K562 (cell line): ENCODE measurements at regions not wholly inside any gene's neighbourhood (a gene's known extent, or its start where the extent isn't known, plus 50 kb on each side); places are given as distances from the start of the nearest gene placed in this dataset.

Source experiments
- ATAC-seq: fragments of 200-7000 bp; cut with Tn5 transposase; 3 replicates; pipeline ENCODE4 v1.9.1; 2020; ENCODE audit warnings: moderate library complexity
- BruUV-seq: library from RNA; stranded (reverse); fragments of 400-500 nt; replicated peaks from 2 replicates; lab custom pipeline; 2021; lab: Mats Ljungman, UMichigan
- CTCF ChIA-PET: fragments of 300-600 bp; formaldehyde crosslinking; extraction: SDS; loops from one replicate; lab custom pipeline; 2021; ENCODE audit warnings: low intra/inter-chr PET ratio; lab: Yijun Ruan, JAX
- POLR2A ChIA-PET: fragments of 300-600, 350-650 bp; sonication (Branson Sonifier 250); formaldehyde crosslinking; extraction: SDS; loops from one replicate; lab custom pipeline; 2021; ENCODE audit warnings: antibody characterized with exemption, inconsistent platforms; lab: Yijun Ruan, JAX
- DNase-seq, 4 experiments: peaks; one replicate each; pipeline versions ENCODE4 v3.0.0 to v3.0.0-alpha.2; 2011 to 2018; ENCODE audit warnings: low spot score in 3 of 4, mixed read lengths in 3 of 4; ENCODE audit errors: extremely low read depth in 1 of 4
- FAIRE-seq: peaks from 2 replicates; lab custom pipeline; 2011; peaks lifted over from hg19 to GRCh38; lab: Jason Lieb, UNC
- H2AFZ ChIP-seq: 2 replicates; pipeline ENCODE4 v1.6.0; 2011; ENCODE audit warnings: low read depth, low read length, control low read depth, inconsistent platforms
- H3K27ac ChIP-seq: fragments of 200-600 bp; 3 replicates; pipeline ENCODE4 v1.8.0; 2011; ENCODE audit warnings: low read depth, mild to moderate bottlenecking, control low read depth, inconsistent platforms, low read length, moderate library complexity, mixed read lengths; ENCODE audit errors: extremely low read depth
- H3K27me3 ChIP-seq, 2 experiments: fragments of 300-600 bp in 1 of 2; 2 replicates in 1 of 2; 3 replicates in 1 of 2; pipeline versions ENCODE4 v1.6.0 to v1.8.0; 2011; ENCODE audit warnings: inconsistent platforms in 2 of 2, low read length in 2 of 2, mild to moderate bottlenecking in 1 of 2, mixed read lengths in 1 of 2, moderate library complexity in 1 of 2; ENCODE audit not compliant: control insufficient read depth in 2 of 2, insufficient read depth in 2 of 2
- H3K36me3 ChIP-seq: fragments of 300-600 bp; 3 replicates; pipeline ENCODE4 v1.8.0; 2011; ENCODE audit warnings: mild to moderate bottlenecking, low read length, inconsistent platforms; ENCODE audit not compliant: control insufficient read depth, insufficient read depth
- H3K4me1 ChIP-seq, 2 experiments: fragments of 200-600 bp in 1 of 2; replicated peaks in 1 of 2; 2 replicates in 1 of 2; 3 replicates in 1 of 2; pipeline versions ENCODE4 v1.5.1 to v1.8.0; 2011; ENCODE audit warnings: inconsistent platforms in 2 of 2, low read length in 2 of 2, mild to moderate bottlenecking in 1 of 2, mixed read lengths in 1 of 2, moderate library complexity in 1 of 2; ENCODE audit not compliant: control insufficient read depth in 2 of 2, insufficient read depth in 2 of 2
- H3K4me2 ChIP-seq: 2 replicates; pipeline ENCODE4 v1.6.1; 2011; ENCODE audit warnings: low read length, control low read depth, inconsistent platforms, mixed read lengths; ENCODE audit not compliant: insufficient read depth
- H3K4me3 ChIP-seq: fragments of 200-600 bp; sonication (generic), shearing (Covaris generic); 2 replicates; pipeline ENCODE4 v1.5.1; 2016; ENCODE audit warnings: control low read depth, inconsistent platforms
- H3K79me2 ChIP-seq: fragments of 200-600 bp; 3 replicates; pipeline ENCODE4 v1.8.0; 2011; ENCODE audit warnings: low read length, inconsistent platforms; ENCODE audit not compliant: control insufficient read depth, insufficient read depth
- H3K9ac ChIP-seq, 2 experiments: 2 replicates each; pipeline versions ENCODE4 v1.6.0 to v1.6.1; 2011; ENCODE audit warnings: low read depth in 2 of 2, low read length in 2 of 2, control low read depth in 1 of 2, inconsistent platforms in 1 of 2, mild to moderate bottlenecking in 1 of 2, mixed read lengths in 1 of 2; ENCODE audit not compliant: insufficient read depth in 1 of 2
- H3K9me1 ChIP-seq: one replicate; pipeline ENCODE4 v1.6.0; 2011; ENCODE audit warnings: inconsistent platforms, mild to moderate bottlenecking, low read length, moderate library complexity; ENCODE audit not compliant: control insufficient read depth, insufficient read depth
- H3K9me3 ChIP-seq: replicated peaks from 2 replicates; pipeline ENCODE4 v1.5.1; 2011; ENCODE audit warnings: low read depth, low read length, inconsistent platforms; ENCODE audit not compliant: control insufficient read depth, insufficient read depth
- H4K20me1 ChIP-seq: replicated peaks from 2 replicates; pipeline ENCODE4 v1.6.1; 2011; ENCODE audit warnings: low read length, inconsistent platforms, mixed read lengths; ENCODE audit not compliant: control insufficient read depth, insufficient read depth
- ADNP ChIP-seq: fragments of 200-800 bp; sonication (Bioruptor generic); IDR thresholded peaks from 2 replicates; pipeline ENCODE4 v1.6.1; 2016; ENCODE audit warnings: missing genetic modification characterization, missing compliant biosample characterization
- EP300 ChIP-seq: IDR thresholded peaks from 2 replicates; pipeline ENCODE4 v1.6.1; 2012; ENCODE audit warnings: low read length, improper control_type of control experiment
- FUS ChIP-seq: fragments of 200-400 bp; formaldehyde crosslinking; optimal IDR thresholded peaks from 2 replicates; pipeline ENCODE3; 2017; ENCODE audit warnings: low read depth, low read length
- NBN ChIP-seq: fragments of 450-650 bp; IDR thresholded peaks from 2 replicates; pipeline ENCODE4 v1.6.1; 2016; ENCODE audit warnings: low read depth, mild to moderate bottlenecking
- POU5F1 ChIP-seq: fragments of 150-350 bp; IDR thresholded peaks from 2 replicates; pipeline ENCODE4 v1.6.1; 2014; ENCODE audit warnings: borderline replicate concordance, low read length, low read depth, mild to moderate bottlenecking; ENCODE audit not compliant: partially characterized antibody
- SMARCA5 ChIP-seq: fragments of 450-650 bp; IDR thresholded peaks from 2 replicates; pipeline ENCODE4 v1.6.1; 2016
- TAF1 ChIP-seq: IDR thresholded peaks from 2 replicates; pipeline ENCODE4 v1.6.1; 2011; ENCODE audit warnings: mild to moderate bottlenecking, low read length, moderate library complexity; ENCODE audit not compliant: insufficient read depth, control insufficient read depth, severe bottlenecking; ENCODE audit errors: extremely low read depth
- WGBS: fragments of 100-300 bp; shearing (Covaris generic); methylation state at CpG from one replicate; pipeline ENCODE4 v1.1.6; 2016; ENCODE audit warnings: low coverage, mixed read lengths; ENCODE audit not compliant: insufficient coverage; ENCODE audit errors: missing lambda C conversion rate; 5-methylcytosine and 5-hydroxymethylcytosine counted together
- in situ Hi-C: fragments of 300-500 bp; cut with MboI; formaldehyde crosslinking; loops from 4 replicates; pipeline ENCODE4 v1.15.0; 2018; ENCODE audit warnings: inconsistent platforms, mixed read lengths
- intact Hi-C: fragments of 100-400 bp; cut with micrococcal nuclease; formaldehyde crosslinking; loops from 2 replicates; pipeline ENCODE4 v1.14.2; 2022
- TF ChIP-seq, protein P1 (sequence below): fragments of 250-450 bp; sonication (Bioruptor Pico); IDR thresholded peaks from 2 replicates; pipeline ENCODE4 v1.6.1; 2021; ENCODE audit warnings: mild to moderate bottlenecking
- TF ChIP-seq, protein P2 (sequence below): fragments of 450-650 bp; formaldehyde crosslinking; IDR thresholded peaks from 2 replicates; pipeline ENCODE4 v1.4.0; 2022; ENCODE audit warnings: missing genetic modification characterization
- TF ChIP-seq, protein P3 (sequence below): fragments of 200-600 bp; sonication (generic); IDR thresholded peaks from one replicate; pipeline ENCODE4 v1.6.1; 2012; ENCODE audit warnings: mild to moderate bottlenecking, low read depth, low read length, inconsistent platforms

DNA sequence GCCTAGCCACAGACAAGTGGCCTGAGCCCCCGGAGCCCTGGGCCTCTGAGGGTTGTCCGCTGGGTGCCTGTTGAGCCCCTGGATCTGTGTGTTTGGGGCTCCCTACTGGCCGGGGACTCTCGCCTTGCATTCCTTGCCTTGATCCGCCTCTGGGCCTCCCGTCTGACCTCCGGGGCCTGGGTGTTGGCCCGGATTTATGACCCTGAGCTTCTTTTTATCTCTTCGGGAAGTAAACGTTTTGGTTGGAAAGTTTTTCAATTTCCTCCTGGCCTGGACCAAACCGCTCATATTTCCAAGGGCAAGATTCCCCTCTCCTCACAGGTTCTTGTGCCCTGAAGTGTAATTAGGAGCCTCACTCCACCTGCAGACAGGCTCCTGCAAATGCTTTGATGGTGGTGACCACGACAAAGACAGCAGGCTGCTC, 69.3 kb upstream of the EGFLAM start:
- no peak overlapping the region for H3K9ac ChIP-seq
- H3K9me3 ChIP-seq: no peaks in the 10 kb centered on the region
- no peak overlapping the region for H3K4me3 ChIP-seq
- no peak overlapping the region for H3K27ac ChIP-seq
- 0 out of 5 replicates have a peak, but pooled peaks cover 0 to 2% of the 10 kb centered on the region in 2 experiments for H3K4me1 ChIP-seq
- DNase-seq (no peak), ATAC-seq (no peak; the same call in 2 of the 3 replicates), FAIRE-seq (no peak)
- no peak overlapping the region for H3K4me2 ChIP-seq
- peaks cover 17 to 38% of the 10 kb centered on the region in 2 experiments for H3K27me3 ChIP-seq
- no peaks in the 10 kb centered on the region for H3K36me3 ChIP-seq
- CTCF ChIA-PET: no interaction called here
- POLR2A ChIA-PET: no interaction called here
- H3K9me1 ChIP-seq: no peaks in the 10 kb centered on the region
- no peaks in the 10 kb centered on the region for H4K20me1 ChIP-seq
- no peak overlapping the region for H2AFZ ChIP-seq
- under 1% methylated on average over 12 of the region's 12 CpGs for WGBS
- intact Hi-C loops: no loop called here
- H3K79me2 ChIP-seq: no peaks in the 10 kb centered on the region
- in situ Hi-C loops: loop anchor here (25.0 kb wide), 1 partner anchor 1452 kb away; no protein-coding TSS in a partner anchor
- no TSS peak for BruUV-seq
- TF ChIP-seq, protein P1, sequence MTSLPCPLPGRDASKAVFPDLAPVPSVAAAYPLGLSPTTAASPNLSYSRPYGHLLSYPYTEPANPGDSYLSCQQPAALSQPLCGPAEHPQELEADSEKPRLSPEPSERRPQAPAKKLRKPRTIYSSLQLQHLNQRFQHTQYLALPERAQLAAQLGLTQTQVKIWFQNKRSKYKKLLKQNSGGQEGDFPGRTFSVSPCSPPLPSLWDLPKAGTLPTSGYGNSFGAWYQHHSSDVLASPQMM: no peak
- no peak for TF ChIP-seq SMARCA5
- TF ChIP-seq ADNP (tag): no peak
- no peak for TF ChIP-seq NBN
- no peak for TF ChIP-seq TAF1
- TF ChIP-seq EP300: no peak
- TF ChIP-seq POU5F1: no peak
- TF ChIP-seq, protein P2, sequence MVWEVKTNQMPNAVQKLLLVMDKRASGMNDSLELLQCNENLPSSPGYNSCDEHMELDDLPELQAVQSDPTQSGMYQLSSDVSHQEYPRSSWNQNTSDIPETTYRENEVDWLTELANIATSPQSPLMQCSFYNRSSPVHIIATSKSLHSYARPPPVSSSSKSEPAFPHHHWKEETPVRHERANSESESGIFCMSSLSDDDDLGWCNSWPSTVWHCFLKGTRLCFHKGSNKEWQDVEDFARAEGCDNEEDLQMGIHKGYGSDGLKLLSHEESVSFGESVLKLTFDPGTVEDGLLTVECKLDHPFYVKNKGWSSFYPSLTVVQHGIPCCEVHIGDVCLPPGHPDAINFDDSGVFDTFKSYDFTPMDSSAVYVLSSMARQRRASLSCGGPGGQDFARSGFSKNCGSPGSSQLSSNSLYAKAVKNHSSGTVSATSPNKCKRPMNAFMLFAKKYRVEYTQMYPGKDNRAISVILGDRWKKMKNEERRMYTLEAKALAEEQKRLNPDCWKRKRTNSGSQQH (CRISPR knock-in tag): no peak
- TF ChIP-seq FUS: no peak
- TF ChIP-seq, protein P3, sequence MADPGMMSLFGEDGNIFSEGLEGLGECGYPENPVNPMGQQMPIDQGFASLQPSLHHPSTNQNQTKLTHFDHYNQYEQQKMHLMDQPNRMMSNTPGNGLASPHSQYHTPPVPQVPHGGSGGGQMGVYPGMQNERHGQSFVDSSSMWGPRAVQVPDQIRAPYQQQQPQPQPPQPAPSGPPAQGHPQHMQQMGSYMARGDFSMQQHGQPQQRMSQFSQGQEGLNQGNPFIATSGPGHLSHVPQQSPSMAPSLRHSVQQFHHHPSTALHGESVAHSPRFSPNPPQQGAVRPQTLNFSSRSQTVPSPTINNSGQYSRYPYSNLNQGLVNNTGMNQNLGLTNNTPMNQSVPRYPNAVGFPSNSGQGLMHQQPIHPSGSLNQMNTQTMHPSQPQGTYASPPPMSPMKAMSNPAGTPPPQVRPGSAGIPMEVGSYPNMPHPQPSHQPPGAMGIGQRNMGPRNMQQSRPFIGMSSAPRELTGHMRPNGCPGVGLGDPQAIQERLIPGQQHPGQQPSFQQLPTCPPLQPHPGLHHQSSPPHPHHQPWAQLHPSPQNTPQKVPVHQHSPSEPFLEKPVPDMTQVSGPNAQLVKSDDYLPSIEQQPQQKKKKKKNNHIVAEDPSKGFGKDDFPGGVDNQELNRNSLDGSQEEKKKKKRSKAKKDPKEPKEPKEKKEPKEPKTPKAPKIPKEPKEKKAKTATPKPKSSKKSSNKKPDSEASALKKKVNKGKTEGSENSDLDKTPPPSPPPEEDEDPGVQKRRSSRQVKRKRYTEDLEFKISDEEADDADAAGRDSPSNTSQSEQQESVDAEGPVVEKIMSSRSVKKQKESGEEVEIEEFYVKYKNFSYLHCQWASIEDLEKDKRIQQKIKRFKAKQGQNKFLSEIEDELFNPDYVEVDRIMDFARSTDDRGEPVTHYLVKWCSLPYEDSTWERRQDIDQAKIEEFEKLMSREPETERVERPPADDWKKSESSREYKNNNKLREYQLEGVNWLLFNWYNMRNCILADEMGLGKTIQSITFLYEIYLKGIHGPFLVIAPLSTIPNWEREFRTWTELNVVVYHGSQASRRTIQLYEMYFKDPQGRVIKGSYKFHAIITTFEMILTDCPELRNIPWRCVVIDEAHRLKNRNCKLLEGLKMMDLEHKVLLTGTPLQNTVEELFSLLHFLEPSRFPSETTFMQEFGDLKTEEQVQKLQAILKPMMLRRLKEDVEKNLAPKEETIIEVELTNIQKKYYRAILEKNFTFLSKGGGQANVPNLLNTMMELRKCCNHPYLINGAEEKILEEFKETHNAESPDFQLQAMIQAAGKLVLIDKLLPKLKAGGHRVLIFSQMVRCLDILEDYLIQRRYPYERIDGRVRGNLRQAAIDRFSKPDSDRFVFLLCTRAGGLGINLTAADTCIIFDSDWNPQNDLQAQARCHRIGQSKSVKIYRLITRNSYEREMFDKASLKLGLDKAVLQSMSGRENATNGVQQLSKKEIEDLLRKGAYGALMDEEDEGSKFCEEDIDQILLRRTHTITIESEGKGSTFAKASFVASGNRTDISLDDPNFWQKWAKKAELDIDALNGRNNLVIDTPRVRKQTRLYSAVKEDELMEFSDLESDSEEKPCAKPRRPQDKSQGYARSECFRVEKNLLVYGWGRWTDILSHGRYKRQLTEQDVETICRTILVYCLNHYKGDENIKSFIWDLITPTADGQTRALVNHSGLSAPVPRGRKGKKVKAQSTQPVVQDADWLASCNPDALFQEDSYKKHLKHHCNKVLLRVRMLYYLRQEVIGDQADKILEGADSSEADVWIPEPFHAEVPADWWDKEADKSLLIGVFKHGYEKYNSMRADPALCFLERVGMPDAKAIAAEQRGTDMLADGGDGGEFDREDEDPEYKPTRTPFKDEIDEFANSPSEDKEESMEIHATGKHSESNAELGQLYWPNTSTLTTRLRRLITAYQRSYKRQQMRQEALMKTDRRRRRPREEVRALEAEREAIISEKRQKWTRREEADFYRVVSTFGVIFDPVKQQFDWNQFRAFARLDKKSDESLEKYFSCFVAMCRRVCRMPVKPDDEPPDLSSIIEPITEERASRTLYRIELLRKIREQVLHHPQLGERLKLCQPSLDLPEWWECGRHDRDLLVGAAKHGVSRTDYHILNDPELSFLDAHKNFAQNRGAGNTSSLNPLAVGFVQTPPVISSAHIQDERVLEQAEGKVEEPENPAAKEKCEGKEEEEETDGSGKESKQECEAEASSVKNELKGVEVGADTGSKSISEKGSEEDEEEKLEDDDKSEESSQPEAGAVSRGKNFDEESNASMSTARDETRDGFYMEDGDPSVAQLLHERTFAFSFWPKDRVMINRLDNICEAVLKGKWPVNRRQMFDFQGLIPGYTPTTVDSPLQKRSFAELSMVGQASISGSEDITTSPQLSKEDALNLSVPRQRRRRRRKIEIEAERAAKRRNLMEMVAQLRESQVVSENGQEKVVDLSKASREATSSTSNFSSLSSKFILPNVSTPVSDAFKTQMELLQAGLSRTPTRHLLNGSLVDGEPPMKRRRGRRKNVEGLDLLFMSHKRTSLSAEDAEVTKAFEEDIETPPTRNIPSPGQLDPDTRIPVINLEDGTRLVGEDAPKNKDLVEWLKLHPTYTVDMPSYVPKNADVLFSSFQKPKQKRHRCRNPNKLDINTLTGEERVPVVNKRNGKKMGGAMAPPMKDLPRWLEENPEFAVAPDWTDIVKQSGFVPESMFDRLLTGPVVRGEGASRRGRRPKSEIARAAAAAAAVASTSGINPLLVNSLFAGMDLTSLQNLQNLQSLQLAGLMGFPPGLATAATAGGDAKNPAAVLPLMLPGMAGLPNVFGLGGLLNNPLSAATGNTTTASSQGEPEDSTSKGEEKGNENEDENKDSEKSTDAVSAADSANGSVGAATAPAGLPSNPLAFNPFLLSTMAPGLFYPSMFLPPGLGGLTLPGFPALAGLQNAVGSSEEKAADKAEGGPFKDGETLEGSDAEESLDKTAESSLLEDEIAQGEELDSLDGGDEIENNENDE: no peak
